GM18511 (cell line): ENCODE measurements at regions not wholly inside any gene's neighbourhood (a gene's known extent, or its start where the extent isn't known, plus 50 kb on each side); places are given as distances from the start of the nearest gene placed in this dataset.
"Not testable (repeated sequence)": the region's sequence is repeated elsewhere in the genome, so short reads cannot be mapped to it uniquely, and the experiment has no call there.

Experiments
- ATAC-seq: cut with Tn5 transposase; IDR thresholded peaks from one replicate; pipeline ENCODE4 v1.9.1; 2021; ENCODE audit warnings: mild to moderate bottlenecking, moderate library complexity; ENCODE audit not compliant: unreplicated experiment

DNA sequence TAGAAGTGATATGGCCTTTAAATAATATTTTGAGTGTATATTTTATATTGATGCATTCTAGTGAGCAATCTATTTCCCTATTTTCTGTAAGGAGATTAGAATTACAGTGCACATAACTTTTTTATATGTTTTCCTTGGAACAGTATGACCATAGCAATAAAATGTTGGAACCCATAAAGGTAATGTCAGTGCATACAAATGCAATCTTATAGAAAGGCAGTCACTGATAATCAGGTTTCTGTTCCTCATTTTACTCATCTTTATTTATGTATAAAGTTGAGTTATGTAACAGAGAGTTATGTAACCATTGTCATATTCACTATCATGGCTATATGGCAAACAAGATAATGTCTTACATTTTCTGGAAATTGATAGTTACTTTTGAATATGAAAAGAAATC, 179.9 kb upstream of the NETO1 start:
- peak; percentile 61 for ATAC-seq

DNA sequence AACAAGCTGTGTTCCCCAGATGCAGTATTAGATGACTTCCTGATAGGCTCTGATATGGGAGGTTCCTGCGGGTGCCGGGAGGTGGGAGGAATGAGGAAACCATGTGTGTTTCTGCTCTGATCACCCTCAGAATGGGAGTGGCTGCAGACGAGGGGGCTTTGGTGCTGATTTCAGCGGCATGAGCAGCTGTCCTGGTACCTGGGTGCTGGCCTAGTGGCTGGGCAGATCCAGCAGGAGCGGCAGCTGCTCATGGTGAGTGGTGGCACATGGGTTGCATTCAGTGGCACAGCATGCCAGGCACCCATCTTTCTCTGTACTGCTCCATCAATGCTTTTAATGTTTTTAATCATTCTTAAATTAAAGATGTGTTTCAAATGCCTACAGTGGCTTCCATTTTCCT, 177.2 kb upstream of the NETO1 start:
- no peak for ATAC-seq

DNA sequence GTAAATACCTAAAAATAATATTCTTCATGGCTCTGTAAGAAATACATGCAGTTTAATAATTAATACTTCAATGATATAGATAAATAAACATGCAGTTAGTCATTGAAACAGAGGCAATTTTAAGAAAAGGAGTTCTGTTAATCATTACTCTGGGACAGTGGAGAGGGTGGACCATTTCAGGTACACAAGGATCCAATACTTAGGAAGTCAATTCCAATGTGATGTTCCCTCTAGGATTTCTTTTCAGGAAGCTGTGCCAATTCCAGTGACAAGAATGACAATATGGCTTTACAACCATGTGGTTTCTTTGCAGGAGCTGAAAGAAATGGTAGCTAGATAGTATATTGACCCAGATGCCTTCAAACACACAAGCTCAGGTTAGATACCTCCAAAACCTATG, 175.8 kb upstream of the NETO1 start:
- ATAC-seq = no peak

DNA sequence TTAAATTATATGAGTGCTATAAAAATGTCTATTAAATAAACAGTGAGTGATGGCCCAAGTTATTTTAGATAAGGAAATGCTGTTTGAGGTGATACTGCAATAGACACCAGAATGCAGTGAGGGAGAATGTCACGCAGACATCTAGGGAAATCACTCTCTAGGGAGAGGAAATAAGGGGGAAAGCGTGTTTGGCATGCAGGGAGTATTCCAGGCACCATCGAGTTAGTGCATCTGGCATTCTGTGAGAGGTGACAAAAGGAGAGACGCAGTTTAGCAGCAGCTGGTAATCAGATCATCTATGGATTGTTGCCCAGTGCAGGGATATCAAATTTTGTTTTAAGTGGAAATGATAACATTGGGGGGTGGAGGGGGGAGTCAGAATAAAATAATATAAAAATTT, 175.4 kb upstream of the NETO1 start:
- no peak for ATAC-seq

DNA sequence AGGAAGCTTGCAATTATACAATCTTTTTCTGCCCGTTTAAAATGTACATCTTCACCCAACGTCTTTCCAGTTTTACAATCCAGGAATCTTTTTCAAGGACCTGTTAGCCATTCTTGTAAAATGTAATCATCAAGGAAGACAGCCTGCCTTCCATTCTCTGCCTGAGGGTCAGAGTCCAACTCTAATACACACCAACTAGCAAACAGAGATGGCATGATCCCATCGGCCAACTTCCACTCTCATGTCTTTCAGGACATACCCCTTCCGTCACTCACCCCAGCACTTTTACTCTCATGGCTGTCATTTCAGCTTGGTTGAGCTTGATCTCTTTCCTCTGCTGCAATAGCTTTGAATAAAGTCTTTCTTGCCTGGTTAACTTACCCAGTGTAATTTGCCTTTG, 172.5 kb upstream of the NETO1 start:
- ATAC-seq = no peak

DNA sequence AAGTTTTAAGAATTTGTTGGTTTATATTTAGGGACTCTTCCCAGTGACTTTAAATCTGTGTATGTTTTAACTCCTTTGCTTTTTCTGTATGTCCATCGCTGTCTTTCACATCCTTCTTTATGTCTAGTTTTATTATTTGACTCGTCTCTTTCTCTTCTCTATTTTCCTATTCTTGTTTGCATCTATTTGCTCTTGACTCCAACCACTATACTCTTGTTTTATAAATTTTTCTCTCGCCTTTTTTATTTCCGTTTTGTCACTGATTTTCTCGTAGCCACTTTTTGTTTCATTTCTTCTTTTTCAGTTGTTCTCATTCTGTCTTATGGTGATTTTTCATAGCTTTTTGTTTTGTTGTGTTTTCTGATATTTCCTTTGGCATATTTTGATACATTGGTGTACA, 170.5 kb upstream of the NETO1 start:
- peak; percentile 47 for ATAC-seq

DNA sequence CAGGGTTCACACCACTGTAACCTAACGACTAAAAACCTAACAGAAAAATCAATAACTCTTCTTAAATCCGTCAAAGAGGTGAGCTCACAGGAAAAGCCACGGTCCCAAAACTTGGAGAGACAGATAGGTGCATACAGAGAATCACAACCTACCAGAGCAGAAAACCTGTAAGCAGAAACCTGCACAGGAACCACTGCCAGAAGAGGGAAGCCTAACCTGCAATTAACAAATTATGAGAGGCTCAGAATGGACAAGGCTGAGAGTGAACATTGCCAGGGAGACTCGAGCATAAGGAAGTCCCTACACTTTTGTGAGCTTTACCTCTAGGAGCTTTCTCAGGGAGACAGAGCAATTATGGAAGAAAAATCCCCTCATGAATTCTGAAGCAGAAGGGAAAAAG, 156.2 kb upstream of the NETO1 start:
- no peak for ATAC-seq

DNA sequence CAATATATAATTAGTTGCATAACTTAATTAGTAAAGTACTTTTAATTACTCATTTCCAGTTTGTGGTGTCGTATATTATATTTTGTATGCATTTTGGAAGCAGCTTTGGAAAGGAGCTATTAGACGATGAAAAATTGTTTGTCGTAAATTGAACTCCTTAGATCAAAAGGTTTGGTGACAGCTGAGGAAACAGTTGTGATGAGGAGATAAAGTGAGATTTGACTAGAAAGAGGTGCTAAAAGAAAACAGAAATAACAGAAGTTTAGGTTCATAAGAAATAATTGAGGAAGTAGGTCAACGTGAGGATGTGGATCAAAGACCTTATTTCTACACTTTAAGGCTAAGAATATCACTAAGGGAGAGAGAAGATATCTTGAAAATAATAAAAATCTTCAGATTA, 141.9 kb upstream of the NETO1 start:
- no peak for ATAC-seq

DNA sequence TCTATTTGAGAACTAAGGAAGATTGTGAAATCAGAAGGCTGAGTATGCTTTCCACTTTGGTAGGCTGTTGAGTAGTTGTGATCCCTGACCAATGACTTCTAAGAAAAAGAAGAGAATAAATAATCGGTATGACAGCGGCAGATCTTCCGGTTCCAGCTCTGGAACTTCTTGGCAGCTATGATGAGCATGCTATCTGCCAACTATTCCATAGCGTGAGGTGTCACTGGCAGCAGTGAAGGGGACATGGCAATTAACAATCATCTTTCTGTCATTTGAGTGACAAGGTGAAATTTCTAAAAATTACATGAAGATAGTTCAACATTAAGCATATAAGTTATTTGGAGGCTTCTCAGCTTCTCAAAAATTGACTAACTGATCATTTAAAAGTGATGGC, 140.1 kb upstream of the NETO1 start:
- ATAC-seq = no peak

DNA sequence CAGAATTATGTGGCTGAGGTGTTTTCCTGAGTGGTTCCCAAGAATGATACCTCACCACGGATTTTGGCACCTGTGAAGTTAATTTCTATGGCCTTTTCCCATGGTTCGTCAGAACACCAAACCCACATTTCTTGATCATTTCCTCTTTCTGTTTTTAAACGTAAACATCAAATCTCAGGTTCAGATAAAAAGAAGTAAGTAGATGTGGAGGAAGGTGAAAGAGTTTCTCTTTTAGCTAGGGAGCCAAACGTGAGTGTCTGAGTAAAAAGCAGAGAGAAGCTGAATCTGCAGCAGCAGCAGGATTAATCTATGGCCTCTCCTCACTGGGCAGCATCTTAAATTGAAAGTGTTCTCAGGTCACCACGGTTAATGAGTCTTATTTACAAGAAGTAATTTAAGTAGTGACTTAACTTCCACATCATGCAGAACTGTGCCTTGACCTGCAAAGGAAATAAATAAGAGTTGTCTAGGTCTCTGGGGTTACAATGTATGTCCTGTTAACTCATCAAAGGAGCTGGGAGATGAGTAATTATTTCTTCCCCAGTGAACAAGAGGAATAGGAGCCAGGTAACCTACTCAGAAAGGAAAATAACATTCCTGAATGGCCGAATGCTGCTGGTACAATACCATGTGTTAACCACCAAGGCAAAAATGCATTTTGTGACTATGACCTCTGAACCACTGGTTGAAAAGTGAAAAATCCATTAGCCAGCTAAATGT, 139.6 kb upstream of the NETO1 start:
- ATAC-seq = peak; percentile 59

DNA sequence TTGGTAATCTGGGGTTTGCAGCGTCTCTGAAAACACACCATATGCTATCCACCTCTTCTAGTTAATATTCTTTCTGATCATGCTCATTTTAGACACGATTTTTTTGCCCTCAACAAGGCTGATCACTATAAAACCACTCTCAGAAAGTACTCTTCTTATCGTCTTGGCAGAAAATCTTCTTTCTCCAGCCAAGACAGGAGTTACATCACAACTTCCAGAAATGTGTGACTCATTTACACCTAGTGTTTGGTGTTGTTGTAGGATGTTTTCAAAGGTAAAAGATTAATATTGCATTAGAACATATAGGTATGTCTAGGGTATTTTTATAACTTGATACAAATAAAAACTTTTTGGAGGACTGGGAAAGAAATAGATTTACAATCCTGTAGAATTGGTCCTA, 138.5 kb upstream of the NETO1 start:
- ATAC-seq = no peak

DNA sequence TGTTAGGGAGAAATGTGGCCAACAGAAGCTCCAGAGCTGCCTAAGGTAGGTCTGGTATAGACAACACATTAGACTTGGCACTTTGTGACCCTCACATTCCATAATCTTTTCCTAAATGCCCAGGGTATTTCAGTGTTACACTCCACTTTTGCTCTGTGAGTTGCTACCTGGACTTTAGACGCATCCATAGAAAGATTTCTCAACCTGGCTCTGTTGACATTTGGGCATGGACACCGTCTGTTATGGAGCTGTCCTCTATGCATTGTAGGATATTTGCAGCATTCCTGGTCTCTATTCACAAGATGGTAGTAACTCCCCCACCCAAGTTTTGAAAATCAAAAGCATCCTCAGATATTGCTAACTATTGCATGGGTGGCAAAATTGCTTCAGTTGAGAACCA, 136.5 kb upstream of the NETO1 start:
- no peak for ATAC-seq

DNA sequence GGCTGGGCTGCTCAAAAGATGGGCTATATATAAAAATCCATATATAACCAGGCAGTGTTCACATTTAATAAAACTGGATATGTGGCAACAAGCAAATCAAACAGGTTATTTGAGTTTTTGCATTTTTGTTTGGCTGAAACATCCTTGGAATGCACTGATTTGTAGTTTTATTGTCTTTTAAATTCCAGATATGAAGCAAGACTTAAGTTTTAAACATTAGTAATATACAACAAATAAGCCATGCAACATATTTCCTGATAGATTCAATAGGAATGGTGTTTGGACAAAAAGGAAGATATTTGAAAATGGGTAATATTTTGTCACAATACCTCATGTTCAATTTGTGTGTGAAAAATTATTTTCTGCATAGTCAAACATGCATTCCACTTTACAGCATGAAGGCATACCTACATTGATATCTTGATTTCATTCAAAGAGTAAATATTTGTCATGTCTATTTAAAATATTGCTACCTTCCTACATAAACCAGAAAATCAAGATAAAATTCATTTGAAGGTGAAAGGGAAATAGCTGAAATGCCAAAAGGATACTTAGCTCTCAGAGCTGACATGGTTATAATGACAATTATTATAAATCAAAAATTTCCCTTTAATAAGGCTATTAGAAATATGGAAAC, 132.3 kb upstream of the NETO1 start:
- ATAC-seq = no peak

DNA sequence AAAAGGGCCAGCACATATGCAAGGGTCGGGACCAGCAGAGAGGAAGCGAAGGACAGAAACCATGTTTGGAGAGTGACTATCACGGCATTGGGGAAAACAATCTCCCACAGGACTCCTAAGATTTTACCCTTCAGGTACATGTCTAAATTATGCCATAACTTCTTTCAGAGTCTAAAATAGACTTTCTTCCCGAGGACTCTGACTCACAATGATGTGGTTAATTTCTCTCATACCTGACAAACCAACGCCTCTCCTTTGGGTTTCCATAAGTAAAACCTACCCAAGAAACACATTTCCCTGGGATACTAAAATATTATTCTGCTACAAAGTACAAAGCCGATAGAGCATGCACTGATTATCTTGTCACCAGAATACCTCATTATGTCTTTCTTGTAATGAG, 127.8 kb upstream of the NETO1 start:
- no peak for ATAC-seq

DNA sequence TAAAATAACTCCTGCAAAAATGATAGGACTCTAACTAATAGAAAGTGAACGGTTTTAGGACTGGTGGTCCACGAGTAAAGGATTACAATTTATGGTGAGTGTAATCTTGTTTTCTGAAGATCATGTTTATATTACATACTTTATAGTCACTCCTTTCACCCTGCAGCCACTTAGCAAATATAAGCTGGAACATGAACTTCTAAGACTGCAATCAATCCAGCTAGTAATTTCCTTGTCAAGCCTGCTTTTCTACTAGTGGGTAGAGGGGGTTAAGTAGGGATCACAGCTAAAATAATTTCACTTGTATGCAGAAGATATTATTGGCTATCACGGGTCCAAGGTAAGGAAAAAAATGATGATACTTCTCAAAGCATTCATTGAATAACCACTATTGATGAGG, 125.5 kb upstream of the NETO1 start:
- ATAC-seq = no peak

DNA sequence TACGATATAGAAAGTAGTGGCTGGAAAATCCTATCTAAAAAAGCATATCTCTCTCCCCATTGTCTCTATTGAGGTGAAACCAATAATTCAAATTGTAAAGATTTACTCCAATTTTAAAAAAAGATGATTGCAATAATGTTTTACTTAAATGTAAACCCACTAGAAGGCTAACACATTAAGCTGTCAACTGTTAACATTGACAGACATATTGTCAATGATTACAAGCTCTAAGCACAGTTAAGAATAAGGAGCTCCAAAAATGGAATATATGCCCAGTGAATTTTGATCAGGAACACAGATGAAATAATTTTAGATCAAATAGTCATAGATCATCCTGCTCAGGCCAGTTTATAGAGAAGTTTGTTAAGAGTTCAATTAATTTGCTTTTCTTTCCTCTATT, 123.6 kb upstream of the NETO1 start:
- ATAC-seq = no peak

DNA sequence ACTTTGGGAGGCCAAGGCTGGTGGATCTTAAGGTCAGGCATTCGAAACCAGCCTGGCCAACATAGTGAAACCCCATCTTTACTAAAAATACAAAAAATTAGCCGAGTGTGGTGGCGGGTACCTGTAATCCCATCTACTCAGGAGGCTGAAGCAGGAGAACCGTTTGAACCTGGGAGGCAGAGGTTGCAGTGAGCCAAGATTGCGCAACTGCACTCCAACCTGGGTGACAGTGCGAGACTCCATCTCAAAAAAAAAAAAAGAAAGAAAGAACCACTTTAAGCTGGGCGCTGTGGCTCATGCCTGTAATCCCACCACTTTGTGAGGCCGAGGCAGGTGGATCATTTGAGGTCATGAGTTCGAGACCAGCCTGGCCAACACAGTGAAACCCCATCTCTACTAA, 119.8 kb upstream of the NETO1 start:
- not testable (repeated sequence) for ATAC-seq

DNA sequence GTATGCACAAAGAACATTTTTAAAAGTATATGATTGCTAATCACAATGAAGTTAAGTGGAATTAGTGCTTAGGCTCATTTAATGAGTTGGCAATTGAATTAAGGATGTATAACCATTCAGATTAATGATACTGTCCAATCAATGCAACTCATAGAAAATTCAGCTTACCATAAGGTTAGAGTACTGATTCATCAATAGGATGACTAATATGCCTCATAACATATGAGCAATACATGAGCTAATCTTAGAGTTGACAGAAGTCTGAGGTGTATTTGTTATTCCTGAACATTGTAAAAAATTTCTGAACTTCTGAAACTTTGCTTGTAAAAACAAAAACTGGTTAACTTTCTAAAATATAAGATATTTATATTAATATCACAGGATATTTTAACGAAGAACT, 118.3 kb upstream of the NETO1 start:
- ATAC-seq = peak; percentile 48

DNA sequence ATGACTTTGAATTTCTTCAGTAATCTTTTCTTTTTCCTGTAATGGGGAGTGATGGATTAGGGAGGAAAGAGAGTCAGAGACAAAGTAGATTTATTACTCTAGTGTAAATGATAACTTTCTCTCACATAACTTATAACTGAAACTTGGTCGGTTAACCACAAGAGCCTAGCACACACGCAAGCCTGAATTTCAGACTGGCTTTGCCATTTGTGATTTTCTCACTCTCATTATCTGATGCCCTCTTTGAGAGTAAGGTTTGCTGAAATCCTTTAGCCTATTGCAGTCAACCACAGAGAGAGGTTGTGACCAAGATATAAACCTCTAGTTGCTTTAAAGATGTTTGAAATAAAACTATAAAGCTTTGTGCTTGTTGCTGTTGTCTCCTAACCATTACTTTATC, 117.9 kb upstream of the NETO1 start:
- peak; percentile 94 for ATAC-seq

DNA sequence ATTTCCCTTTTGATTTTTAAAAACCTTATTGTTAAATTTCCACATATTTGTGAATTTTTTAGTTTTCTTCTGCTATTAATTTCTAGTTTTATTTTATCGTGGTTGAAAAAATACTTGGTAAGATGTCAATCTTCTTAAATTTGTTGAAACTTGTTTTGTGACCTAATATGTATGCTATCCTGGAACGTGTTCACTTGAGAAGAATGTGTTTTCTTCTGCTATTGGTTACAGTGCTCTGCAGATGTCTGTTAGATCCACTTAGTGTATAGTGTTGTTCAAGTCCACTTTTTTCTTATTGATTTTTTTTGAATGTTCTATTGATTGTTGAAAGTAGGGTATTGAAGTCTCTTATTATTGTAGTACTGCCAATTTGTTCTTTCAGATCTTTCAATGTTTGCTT, 116.5 kb upstream of the NETO1 start:
- no peak for ATAC-seq

DNA sequence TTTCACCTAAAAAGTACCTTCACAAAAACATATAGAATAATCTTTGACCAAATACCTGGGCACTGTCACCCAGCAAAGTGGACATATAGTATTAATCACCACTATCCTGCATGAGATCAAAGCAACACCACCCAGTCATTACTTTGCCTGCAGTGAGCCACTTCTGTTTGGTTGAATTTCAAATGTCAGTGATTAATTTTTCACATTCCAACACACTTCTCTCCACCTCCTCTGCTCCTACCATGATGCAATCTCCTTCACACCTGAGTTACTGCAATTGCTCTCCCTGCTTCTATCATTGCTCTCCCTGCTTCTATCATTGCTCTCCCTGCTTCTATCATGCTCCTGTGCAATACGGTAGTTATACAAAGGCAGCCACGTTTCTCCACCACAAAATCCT, 106.1 kb upstream of the NETO1 start:
- ATAC-seq = no peak

DNA sequence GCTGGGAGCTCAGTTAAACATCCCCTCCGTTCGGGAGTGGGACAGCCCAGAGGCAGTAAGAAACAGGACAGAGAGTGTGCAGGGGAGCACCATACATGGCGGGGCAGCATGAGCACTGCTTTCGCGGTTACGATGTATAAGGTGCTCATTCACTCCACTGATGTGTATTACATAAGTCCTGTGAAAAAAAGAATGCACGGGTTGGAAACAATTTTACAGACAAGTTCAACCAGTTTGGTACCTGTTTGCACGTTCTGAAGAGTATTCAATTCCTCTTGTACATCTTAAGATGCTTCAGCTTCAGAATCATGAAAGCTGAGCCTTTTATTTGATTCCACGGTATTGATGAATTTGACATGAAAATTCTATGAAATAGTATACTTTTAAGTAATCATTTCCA, 97.8 kb upstream of the NETO1 start:
- no peak for ATAC-seq

DNA sequence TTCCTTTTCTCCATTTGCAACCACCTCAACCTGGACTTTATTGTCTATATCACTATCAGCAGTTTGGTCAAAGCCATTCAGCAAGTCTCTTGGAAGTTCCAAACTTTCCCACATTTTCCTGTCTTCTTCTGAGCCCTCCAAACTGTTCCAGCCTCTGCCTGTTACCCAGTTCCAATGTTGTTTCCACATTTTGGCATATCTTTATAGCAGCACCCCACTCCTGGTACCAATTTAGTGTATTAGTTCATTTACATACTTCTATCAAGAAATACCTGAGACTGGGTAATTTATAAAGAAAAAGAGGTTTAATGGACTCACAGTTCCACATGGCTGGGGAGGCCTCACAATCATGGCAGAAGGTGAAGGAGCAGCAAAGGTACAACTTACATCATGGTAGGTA, 90.4 kb upstream of the NETO1 start:
- not testable (repeated sequence) for ATAC-seq
